ENCODE measurements at regions not wholly inside any gene's neighbourhood (a gene's known extent, or its start where the extent isn't known, plus 50 kb on each side); places are given as distances from the start of the nearest gene placed in this dataset.

DNA sequence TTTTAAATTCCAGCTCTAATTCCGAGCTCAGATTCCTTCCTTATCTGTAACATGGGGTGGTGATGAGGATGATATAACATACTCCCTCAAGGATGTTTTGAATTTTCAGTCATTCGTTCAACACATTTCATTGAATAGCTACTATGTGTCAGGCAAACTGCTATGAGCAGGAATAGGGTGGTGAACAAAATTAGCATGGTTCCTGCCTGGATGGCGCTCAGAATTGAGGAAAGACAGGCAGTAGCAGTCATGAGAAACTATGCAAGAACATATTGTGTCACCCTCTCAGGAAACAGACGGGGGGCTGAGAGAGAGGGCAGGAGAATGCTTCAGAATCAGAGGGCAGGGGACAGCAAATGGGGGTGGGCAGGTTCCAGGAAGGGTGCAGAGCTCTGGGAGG lies 265.2 kb downstream of the NSG2 start:
- DNase-seq (ENCODE audit: low read depth in 2 of 2) = no peak

DNA sequence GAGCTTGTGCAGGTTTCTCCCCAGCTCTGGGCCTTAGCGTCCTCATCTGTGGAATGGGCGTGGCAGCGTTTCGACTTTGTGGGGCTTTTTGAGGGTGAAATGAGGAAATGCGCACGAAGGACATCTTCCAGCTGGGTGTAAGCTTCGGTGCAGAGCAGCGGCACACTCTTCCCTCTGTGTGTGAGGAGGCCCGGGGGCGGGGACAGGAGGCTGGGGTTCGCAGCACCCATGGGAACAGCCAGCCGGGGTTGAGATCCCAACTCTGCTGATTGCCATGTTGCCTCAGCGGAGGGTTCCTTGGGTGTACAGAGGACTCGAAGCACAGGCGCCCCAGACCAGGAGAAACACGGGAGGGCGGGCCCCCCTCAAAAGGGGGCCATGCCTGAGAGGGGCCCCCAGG lies 265.6 kb downstream of the NSG2 start:
- no peak for DNase-seq (ENCODE audit: low read depth in 2 of 2)

DNA sequence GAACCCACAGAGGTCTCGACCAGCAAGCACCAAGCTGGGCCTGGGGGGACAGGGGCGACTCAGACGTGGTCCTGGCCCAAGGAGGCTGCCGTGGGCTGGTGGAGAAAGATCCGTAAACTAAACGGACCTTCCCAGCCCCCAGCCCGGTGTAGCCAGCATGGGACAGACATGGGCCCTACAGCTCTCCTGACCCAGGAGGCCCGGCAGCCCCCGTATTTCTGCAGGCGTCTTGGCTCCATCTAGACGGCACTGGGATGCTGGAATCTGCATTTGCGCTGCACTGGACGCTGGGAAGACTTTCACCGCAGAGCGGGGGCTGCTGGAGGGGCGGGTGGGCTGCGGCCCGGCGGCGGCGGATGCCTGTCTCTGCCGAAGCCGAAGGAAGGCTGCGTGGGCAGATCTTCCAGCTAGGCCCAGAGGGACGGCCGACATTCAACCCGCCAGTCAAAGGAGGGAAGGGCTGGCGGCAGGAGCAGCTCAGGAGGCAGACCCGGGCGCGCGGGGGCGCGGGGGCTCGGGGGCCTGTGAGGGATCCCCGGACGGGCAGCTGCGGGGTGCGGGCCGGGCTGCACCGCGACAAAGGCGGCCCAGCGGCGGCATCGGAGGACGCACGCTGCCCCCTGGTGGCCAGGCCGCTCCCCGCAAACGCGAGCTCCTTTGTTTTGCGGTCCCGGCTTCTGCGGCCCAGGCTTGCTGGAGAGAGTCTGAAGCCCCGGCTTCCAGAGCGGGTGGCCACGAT lies 266.2 kb downstream of the NSG2 start:
- DNase-seq (ENCODE audit: low read depth in 2 of 2) = peak in 1 of 2 donors; percentile 33

DNA sequence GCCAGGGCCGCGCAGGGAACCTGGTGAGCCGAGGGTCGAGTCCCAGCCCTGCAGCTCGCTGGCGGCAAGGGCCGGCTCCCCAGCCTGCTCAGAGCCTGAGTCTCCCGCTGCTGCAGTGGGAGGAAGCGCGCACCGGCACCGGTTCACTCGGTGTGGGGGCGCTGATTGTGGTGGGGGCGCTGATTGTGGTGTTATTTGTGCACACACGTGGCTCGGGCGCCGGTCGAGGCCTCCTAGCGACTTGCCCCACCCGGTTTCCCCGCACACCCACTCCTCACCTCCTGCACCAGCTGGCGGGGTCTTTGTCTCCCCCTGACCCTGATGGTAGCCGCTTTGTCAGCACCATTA lies 266.7 kb downstream of the NSG2 start:
- no peak for DNase-seq (ENCODE audit: low read depth in 2 of 2)

DNA sequence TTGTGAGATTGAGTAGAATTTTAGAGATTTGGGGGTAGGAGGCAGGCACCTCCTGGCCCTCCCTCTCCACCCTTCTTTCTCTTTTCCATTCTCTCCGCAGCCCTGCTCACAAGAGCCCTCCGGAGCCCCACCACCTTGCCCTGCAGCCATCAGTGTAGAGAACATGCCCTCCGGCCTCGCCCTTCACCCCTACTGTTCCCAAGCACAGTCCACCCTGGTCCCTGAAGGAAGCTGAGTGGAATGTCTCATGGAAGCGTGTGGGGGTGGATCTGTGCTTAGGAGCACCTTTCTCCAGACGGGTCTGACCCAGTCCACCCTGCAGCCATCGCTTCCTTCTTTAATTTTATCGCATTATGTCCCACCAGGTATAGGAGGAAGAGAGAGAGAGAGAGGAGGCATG lies 267.1 kb downstream of the NSG2 start:
- DNase-seq (ENCODE audit: low read depth in 2 of 2) = no peak

DNA sequence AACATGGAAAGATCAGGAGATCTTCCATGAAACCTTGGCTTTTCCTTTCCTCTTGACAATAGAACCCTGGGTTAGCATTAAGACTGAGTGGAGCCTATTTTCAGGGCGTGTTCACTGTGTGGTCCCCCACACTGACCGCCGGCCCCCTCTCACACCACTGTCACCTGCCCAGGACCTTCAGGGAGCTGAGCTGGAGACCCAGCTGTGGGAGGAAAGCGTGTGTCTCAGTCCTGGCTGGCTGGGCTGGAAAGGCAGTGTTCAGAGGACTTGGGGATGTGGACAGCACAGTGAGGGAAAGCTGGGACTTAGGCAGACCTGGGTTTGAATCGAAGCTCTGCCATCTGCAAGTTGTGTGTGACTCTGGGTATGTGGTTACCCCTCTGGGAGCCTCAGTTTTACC lies 268.1 kb downstream of the NSG2 start:
- DNase-seq (ENCODE audit: low read depth in 2 of 2) = no peak

DNA sequence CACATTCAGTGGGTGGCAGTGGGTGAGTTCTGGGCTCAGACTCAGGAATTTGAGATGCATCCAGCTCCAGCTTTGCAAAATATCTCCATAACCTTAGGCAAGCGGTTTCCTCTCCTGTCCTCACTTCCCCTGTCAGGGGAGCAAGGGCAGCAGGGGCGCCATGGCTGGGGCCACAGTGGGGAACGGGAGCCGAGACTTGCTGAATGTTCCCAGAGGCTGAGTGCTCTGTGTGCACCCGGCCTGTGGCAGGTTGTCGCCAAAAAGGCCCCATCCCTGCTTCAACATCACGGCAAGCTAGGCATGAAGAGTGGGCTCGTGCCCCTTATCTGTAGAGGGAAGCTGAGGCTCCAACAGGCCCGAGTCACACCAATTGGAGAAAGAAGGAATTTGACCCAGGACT lies 268.8 kb downstream of the NSG2 start:
- DNase-seq (ENCODE audit: low read depth in 2 of 2) = no peak

DNA sequence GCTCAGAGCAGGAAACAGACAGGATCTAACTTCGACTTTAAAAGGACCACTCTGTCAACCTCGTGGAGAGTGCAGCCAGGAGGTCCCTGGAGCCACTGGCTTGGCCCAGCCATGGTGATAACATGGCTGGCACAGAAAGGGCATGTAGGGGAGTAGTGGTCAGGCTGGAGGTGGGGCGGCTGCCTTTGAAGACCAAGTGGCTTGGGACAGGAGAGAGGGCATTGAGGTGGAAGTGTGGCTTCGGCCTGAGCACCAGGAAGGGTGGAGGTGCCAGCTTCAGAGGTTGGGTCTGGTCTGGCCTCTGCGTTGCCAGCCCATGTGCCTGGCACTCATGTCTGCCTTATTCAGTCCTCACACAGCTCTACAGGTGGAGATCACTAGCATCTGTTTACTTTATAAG lies 270.0 kb downstream of the NSG2 start:
- no peak for DNase-seq (ENCODE audit: low read depth in 2 of 2)

DNA sequence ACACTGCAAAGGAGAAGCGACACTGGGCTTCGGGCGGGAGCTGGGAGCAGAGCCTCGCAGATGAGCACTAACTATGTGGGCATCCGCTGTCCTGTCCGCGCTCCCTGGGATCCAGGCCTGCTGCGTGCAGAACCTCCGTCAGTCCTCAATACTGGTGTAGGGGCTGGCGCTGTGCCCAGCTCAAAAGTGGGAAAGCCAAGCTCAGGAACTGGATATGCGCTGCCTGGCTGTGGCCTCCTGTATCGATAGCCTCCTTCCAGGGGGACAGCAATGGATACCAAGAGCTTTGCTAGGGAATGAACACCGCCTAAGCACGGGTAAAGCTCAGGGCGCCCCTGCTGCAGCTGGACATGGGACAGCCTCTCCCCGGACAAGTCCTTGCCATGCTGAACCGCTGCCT lies 270.4 kb downstream of the NSG2 start:
- no peak for DNase-seq (ENCODE audit: low read depth in 2 of 2)

DNA sequence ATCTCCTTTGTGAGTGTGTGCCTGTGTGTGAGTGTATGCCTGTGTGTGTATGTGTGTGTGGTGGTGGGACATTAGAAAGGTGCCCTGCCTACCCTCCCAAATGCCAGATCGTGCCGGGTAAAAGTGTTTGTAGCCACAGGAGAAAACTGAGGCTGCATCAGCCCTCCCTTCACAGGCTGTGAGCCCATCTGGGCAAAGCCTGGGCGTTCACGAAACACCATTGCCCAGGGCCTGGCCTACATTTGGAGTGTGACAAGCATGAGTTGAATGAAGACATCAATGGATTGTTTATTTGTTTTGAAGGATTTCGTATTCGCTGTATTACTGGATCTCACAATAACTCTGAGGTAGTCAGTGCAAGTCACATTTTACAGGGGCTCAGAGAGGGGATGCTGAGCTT lies 270.8 kb downstream of the NSG2 start:
- DNase-seq (ENCODE audit: low read depth in 2 of 2) = no peak

DNA sequence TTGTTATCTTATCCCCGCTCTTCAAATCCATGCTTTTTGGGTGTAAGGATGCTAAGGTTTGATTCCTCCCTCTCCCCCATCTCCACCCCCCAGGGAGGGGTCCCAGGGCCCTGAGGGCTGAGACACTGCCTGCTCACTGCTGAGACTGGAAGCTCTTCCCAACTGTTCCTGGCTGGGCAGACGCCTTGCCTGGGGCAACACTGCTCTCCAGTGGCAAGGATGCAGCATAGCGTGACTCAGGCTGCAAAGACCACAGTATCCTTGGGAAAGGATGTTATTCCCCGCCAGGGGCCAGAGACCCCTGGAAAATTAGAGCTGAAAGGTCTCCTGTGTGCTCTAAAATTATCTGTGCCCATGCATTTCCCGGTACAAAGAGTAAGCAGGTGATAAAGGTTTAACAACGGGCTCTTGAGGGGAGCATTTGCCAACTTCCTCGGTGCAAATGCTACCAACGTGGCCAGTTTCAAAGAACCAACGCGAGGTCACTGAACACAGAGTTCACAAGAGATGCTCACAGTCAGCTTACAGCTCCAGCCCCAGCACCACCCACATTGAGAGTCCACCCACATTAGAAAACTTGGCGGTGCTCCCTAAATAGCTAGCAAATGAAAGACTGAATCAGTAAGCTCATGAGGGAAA lies 271.9 kb downstream of the NSG2 start:
- DNase-seq (ENCODE audit: low read depth in 2 of 2) = no peak

DNA sequence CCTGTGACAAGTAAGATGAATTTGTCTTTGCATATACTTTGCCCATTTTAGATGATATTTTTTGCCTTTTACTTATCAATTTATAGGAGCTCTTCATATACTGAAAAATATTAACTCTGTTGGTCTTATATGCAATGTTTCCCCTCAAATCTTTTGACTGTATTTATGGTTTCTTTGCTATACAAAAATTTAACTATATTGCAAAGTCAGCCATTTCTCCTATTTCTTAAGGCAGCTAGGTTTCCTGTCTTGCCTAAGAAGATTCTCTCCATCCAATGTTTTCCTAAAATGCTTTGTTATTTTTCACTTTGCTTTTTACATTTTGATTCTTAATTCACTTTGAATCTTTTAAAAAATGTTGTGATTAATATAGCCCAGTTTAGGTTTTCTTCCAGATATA lies 273.1 kb downstream of the NSG2 start:
- DNase-seq (ENCODE audit: low read depth in 2 of 2) = no peak

DNA sequence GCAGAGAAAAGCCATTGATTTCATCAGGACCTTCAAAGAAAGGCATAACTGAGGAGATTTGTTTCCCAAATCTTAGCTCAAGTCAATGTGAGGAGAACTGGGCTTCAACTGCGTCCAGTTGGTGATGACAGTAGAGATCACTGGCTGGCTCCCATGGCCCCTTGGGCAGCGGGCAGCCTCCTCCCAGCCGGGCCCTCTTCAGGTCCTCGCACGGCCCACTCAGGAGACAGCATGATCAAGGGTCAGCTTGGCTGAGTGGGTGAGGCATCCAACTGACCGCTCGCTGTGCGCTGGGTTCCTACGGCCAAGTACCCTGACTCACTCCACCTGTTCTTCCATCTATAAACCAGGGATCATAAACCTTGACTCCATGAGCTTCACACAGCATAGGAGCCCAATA lies 274.0 kb downstream of the NSG2 start:
- DNase-seq (ENCODE audit: low read depth in 2 of 2) = no peak

DNA sequence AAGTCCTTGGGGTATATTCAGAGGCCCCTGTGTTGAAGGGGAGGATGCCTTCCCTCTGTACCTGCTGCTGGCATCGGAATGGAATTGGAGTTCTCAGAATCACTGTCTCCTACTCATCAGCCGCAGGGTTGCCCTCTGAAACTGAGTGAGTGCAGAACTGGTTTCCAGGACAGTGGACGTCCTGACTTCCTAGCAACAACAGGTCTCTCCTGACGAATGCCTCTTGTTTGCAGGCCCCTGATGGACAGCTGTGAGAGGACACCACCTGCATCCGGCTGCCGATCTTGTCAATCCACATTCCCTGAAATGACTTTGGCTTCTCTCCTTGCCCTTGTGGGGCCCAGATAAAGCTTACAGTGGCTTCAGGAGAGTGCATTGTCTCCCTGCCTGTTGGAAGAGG lies 274.5 kb downstream of the NSG2 start:
- no peak for DNase-seq (ENCODE audit: low read depth in 2 of 2)

DNA sequence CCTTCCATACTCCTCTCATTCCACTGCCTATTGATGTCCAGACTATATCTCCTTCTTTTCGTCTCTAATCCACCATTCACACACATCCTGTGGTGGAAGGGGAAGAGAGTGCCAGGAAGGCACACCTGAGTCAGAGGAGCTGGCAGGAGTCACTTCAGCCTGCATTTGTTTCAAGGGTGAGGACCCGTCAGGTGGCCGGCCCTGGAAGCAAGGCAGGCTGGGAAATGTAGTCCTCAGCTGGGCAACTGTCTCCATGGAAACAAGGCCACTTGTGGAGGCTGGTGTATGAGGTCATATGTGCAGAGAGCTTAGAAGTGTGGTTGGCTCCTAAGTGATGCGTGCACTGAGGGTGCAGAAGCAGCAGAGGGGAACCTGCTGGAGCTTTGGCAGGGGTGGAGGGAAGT lies 278.4 kb downstream of the NSG2 start:
- DNase-seq (ENCODE audit: low read depth in 2 of 2) = no peak

DNA sequence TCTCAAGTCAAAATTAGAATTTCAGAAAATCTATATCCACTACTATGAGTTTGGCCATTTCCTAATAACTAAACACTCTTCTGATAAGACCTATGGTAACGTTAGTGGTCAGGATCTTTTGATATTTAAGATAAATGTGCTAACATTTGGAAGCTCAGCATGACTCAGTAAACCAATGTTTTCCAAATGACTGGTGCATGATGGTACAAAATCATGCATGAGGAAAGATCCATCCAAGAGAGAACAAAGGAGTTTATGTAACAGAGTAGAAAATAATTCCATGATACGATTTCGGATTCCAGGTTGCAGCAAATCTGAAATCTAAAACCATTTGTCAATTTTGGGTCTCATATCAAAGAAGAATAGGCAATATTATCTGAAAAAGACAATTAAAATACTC lies 279.2 kb downstream of the NSG2 start:
- DNase-seq (ENCODE audit: low read depth in 2 of 2) = no peak

DNA sequence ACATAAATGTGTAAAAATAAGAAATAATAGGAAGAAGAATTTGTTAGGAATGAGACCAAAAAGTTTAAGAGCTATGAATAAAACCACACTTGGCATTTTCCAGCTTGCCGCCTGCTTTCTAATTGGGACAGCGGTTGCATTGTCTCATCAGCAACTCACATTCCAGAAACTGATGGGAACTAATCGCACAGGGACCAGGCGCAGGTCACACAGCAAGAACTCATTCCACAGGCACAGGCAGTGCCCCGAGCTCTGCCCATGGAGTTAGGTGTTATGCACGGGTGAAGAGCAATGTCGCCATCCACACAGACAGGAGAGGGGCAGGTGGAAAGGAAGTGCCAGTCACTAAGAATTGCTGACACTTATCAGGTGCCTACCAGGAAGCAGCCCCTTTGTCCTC lies 279.9 kb downstream of the NSG2 start:
- no peak for DNase-seq (ENCODE audit: low read depth in 2 of 2)

DNA sequence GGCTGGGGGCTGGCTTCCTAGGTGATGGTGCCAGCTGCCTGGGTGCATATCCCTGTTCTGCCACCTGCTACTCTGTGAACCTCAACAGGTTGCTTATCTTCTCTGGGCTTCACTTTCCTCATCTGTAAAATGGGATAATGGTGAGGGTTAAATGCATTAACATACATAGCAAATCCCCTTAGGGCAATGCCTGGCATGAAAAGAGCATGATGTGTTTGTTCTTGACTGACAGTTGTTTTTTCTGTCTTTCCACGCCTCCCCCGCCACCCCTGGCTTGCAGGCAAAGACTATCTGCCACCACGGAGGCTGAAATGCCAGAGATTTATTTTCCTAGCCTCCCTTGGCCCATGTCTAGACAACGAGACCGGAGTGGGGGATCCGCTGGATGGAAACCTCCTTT lies 280.5 kb downstream of the NSG2 start:
- no peak for DNase-seq (ENCODE audit: low read depth in 2 of 2)

DNA sequence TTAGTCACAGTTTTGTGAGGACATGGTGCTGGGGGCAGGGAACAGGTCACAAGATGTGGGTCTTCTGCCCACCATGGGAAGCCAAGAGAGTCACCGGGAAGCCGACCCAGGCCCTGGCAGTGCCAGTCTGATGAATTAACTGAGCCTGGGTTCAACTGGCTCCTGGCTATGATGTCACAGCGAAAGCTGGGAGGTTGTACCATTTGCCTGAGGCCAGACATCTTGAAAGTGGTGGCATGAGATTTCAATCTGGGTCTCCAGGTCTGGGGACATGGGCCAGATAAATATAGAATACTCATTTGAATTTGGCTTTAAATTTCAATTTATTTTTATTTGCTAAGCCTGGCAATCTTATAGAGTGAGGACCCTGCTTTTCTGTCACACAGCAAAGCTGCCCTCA lies 280.9 kb downstream of the NSG2 start:
- no peak for DNase-seq (ENCODE audit: low read depth in 2 of 2)

DNA sequence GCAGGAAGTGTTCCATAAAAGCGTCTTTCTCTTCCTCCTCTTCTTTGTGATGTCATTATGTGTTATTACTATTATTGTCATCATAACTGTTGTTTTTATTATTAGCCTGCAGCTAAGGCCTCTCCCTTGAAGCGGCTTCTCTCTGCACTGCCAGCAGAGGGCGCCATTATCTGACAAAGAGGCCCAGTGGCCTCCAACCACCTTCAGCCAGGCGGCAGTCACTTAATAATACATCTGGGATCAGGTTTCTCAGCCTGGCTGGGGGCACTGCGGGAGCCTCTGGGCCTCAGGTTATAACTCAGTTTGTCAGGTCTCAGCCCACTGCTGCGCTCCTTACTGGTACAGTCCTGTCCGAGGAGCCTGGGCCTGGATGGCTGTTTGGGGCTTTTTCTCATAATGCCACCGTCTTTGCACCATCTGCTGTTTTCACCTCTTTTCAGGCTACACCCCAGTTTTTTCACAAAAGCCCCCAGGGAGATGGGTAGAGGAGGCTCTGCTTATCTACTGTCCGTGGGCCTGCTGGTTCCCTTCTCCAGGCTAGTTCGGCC lies 281.9 kb downstream of the NSG2 start:
- peak in 1 of 2 donors; percentile 12 for DNase-seq (ENCODE audit: low read depth in 2 of 2)

DNA sequence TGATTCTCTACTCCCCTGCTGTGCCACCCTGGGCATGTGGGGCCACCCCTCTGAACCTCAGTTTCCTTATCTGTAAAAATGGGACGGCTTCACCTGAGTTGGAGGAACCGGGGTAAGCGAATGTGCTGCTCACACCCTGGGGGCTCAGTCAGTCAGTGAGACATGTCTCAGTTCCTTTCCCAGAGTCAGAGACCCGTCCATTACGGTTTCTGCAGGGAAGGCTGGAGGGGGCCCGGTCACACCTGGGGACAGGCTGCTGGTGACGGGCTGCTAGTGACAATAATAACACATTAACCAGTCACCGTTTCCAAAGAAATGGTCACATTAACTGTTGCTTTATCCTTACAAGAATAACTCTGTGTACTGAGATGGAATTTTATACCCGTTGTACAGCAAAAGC lies 282.4 kb downstream of the NSG2 start:
- DNase-seq (ENCODE audit: low read depth in 2 of 2) = no peak

DNA sequence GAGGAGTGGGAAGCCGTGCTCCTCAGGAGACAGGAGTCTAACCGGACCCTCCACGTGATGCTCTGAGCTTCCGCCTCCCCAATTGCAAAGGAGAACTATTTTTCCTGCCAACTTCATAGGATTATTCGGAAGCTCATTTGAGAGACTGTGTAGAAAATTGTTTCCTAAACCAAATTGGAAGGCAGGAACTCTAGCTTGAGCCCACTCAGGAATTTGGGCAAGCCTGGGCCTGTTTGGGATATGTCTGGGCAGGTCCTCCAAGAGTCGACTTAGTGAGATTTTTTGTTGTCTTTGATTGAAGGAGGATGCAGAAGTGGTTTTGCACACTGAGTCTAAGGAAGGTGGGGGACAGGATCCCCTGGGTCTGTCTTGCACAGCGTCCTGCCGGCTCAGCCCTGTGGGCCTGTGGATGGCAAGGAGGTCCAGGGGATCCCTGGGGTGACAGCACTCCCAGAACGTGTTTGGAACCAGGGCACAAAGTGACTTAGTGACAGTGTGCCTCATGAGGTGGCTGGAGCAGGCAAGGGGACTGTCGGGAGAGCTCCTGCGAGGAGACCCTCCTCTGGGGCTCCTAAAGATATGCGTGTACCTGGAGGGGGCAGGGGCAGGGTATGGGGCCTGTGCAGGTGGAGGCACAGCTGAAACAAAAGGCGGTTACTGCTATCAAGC lies 283.3 kb downstream of the NSG2 start:
- DNase-seq (ENCODE audit: low read depth in 2 of 2) = no peak

DNA sequence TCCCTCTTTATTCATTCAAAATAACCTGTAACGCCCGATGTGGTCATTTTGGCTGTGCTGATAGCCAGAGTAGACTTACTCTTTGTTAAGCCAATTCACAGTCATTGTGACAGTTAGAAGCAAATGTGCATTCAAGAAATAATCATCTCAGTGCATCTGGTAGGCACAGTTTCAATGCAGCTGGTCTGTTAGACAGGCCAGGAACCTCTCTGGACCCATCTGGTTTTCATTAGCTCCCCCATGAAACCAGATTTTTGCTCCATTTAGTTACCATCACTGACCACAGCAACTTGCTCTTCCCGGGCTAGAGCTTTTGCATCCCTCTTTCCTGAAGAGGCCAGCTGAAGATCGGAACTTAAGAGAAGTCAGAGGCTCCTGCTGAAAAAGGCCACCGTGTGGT lies 284.2 kb downstream of the NSG2 start:
- no peak for DNase-seq (ENCODE audit: low read depth in 2 of 2)

All from stimulated activated CD8-positive, alpha-beta memory T cell treated with anti-CD3 and anti-CD28 coated beads, Interleukin-2, amount 100 ng/mL, for 1 hour (primary cell).